Suprapubic skin (tissue), 4 donors: ENCODE measurements at regions not wholly inside any gene's neighbourhood (a gene's known extent, or its start where the extent isn't known, plus 50 kb on each side); places are given as distances from the start of the nearest gene placed in this dataset.

Experiments
- DNase-seq, 2 donors: peaks; one replicate each; pipeline ENCODE4 v3.0.0-alpha.2; 2019; ENCODE audit warnings: low spot score in 2 of 2
- H3K27ac ChIP-seq: fragments of 200-600 bp; sonication (generic); one replicate; pipeline ENCODE4 v1.5.1; 2019
- H3K27me3 ChIP-seq: fragments of 200-600 bp; sonication (generic); one replicate; pipeline ENCODE4 v1.5.1; 2019
- H3K36me3 ChIP-seq: fragments of 200-600 bp; sonication (generic); one replicate; pipeline ENCODE4 v1.5.1; 2019
- H3K4me1 ChIP-seq: fragments of 200-600 bp; sonication (generic); one replicate; pipeline ENCODE4 v1.5.1; 2019
- H3K4me3 ChIP-seq: fragments of 200-600 bp; sonication (generic); one replicate; pipeline ENCODE4 v1.5.1; 2019; ENCODE audit warnings: mild to moderate bottlenecking
- H3K9me3 ChIP-seq: fragments of 200-600 bp; sonication (generic); one replicate; pipeline ENCODE4 v1.5.1; 2019
- CTCF ChIP-seq, 2 donors: fragments of 200-600 bp in 1 of 2; fragments of 450-650 bp in 1 of 2; sonication (generic) in 1 of 2; IDR thresholded peaks; one replicate each; pipeline ENCODE4 v1.5.1; 2016 to 2019; ENCODE audit warnings: antibody characterized with exemption in 2 of 2, mild to moderate bottlenecking in 1 of 2, moderate library complexity in 1 of 2
- EP300 ChIP-seq: sonication (generic); formaldehyde crosslinking; IDR thresholded peaks from one replicate; pipeline ENCODE4 v1.6.1; 2017; ENCODE audit warnings: antibody characterized with exemption
- POLR2A ChIP-seq, 2 donors: fragments of 450-650 bp; IDR thresholded peaks; one replicate each; pipeline ENCODE4 v1.6.1; 2017; ENCODE audit warnings: antibody characterized with exemption in 2 of 2, mild to moderate bottlenecking in 2 of 2, moderate library complexity in 2 of 2
- POLR2AphosphoS5 ChIP-seq, 3 donors: sonication (generic); formaldehyde crosslinking; IDR thresholded peaks; one replicate each; pipeline ENCODE4 v1.6.1; 2017; ENCODE audit warnings: antibody characterized with exemption in 3 of 3
- WGBS: methylation state at CpG from one replicate; pipeline ENCODE4 v1.1.5; 2018; 5-methylcytosine and 5-hydroxymethylcytosine counted together

GRCh38 chr16:80489173-80489572 is 51.6 kb upstream of the DYNLRB2 start:
- Histone ChIP-seq H3K27me3 (peaks cover 3% of the 10 kb centered on the region), H3K36me3 (no peaks in the 10 kb centered on the region), H3K27ac (no peak overlapping the region), H3K9me3 (no peaks in the 10 kb centered on the region), H3K4me1 (no peaks in the 10 kb centered on the region), H3K4me3 (no peak overlapping the region)
- DNase-seq: no peak
- TF ChIP-seq POLR2A (IDR thresholded peaks at IDR 0.05) (no peak), EP300 (no peak), CTCF (IDR thresholded peaks at IDR 0.05) (no peak), POLR2AphosphoS5 (IDR thresholded peaks at IDR 0.05) (no peak)
- 100% methylated on average over 1 of the region's 1 CpG for WGBS

GRCh38 chr16:80488167-80488566 is 52.6 kb upstream of the DYNLRB2 start:
- Histone ChIP-seq H3K9me3 (no peaks in the 10 kb centered on the region), H3K36me3 (no peaks in the 10 kb centered on the region), H3K4me1 (no peaks in the 10 kb centered on the region), H3K27me3 (peaks cover 3% of the 10 kb centered on the region), H3K4me3 (no peak overlapping the region), H3K27ac (no peak overlapping the region)
- no peak for DNase-seq
- TF ChIP-seq POLR2A (IDR thresholded peaks at IDR 0.05): no peak
- no peak for TF ChIP-seq EP300
- TF ChIP-seq CTCF (IDR thresholded peaks at IDR 0.05): no peak
- WGBS: 72% methylated on average over 2 of the region's 2 CpGs

GRCh38 chr16:80480664-80481063 is 60.1 kb upstream of the DYNLRB2 start:
- H3K4me1 ChIP-seq: no peaks in the 10 kb centered on the region
- H3K27ac ChIP-seq: no peak overlapping the region
- H3K9me3 ChIP-seq: no peaks in the 10 kb centered on the region
- DNase-seq: no peak
- no peak overlapping the region for H3K4me3 ChIP-seq
- 84% methylated on average over 4 of the region's 4 CpGs for WGBS
- H3K27me3 ChIP-seq: peaks cover 3% of the 10 kb centered on the region
- TF ChIP-seq CTCF (IDR thresholded peaks at IDR 0.05) (no peak), EP300 (no peak), POLR2A (IDR thresholded peaks at IDR 0.05) (no peak), POLR2AphosphoS5 (IDR thresholded peaks at IDR 0.05) (no peak)
- no peaks in the 10 kb centered on the region for H3K36me3 ChIP-seq

- Histone ChIP-seq H3K4me3 (no peak overlapping the region), H3K27ac (no peak overlapping the region), H3K27me3 (no peaks in the 10 kb centered on the region), H3K9me3 (no peaks in the 10 kb centered on the region), H3K4me1 (no peaks in the 10 kb centered on the region), H3K36me3 (no peaks in the 10 kb centered on the region)
- WGBS: 94% methylated on average over 2 of the region's 2 CpGs
- no peak for DNase-seq
- no peak for TF ChIP-seq POLR2AphosphoS5 (IDR thresholded peaks at IDR 0.05)
- no peak for TF ChIP-seq EP300
- no peak for TF ChIP-seq POLR2A (IDR thresholded peaks at IDR 0.05)
- no peak for TF ChIP-seq CTCF (IDR thresholded peaks at IDR 0.05)
These were observed 63.0 kb upstream of the DYNLRB2 start for GRCh38 chr16:80477838-80478237.

GRCh38 chr16:80468029-80468428 is 72.8 kb upstream of the DYNLRB2 start:
- Histone ChIP-seq H3K4me1 (peaks cover 7% of the 10 kb centered on the region), H3K9me3 (no peaks in the 10 kb centered on the region), H3K27ac (no peak overlapping the region), H3K36me3 (no peaks in the 10 kb centered on the region), H3K27me3 (no peaks in the 10 kb centered on the region), H3K4me3 (no peak overlapping the region)
- TF ChIP-seq EP300 (no peak), CTCF (IDR thresholded peaks at IDR 0.05) (no peak), POLR2A (IDR thresholded peaks at IDR 0.05) (no peak), POLR2AphosphoS5 (IDR thresholded peaks at IDR 0.05) (no peak)
- DNase-seq: no peak
- WGBS: 86% methylated on average over 8 of the region's 8 CpGs
